Peyer's patch (tissue), 4 donors: ENCODE measurements at regions not wholly inside any gene's neighbourhood (a gene's known extent, or its start where the extent isn't known, plus 50 kb on each side); places are given as distances from the start of the nearest gene placed in this dataset.

Experiments used
- CTCF ChIP-seq, 6 experiments: fragments of 450-650 bp in 4 of 6; fragments of 200-600 bp in 2 of 6; sonication (generic) in 1 of 6; IDR thresholded peaks; one replicate each; pipeline ENCODE4 v1.5.1; 2017 to 2019; ENCODE audit warnings: antibody characterized with exemption in 6 of 6, mild to moderate bottlenecking in 3 of 6, moderate library complexity in 1 of 6
- POLR2A ChIP-seq, 2 donors: fragments of 450-650 bp; IDR thresholded peaks; one replicate each; pipeline ENCODE4 v1.5.1; 2017; ENCODE audit warnings: antibody characterized with exemption in 2 of 2, mild to moderate bottlenecking in 2 of 2, moderate library complexity in 2 of 2

- TF ChIP-seq CTCF (IDR thresholded peaks at IDR 0.05) = no peak
- TF ChIP-seq POLR2A (IDR thresholded peaks at IDR 0.05) = no peak
Measured at GRCh38 chr15:29393443-29393842, 123.8 kb upstream of the NSMCE3 start.
